GM19025 (cell line): ENCODE measurements at regions not wholly inside any gene's neighbourhood (a gene's known extent, or its start where the extent isn't known, plus 50 kb on each side); places are given as distances from the start of the nearest gene placed in this dataset.

Source experiments
- ATAC-seq: cut with Tn5 transposase; IDR thresholded peaks from one replicate; pipeline ENCODE4 v1.9.1; 2021; ENCODE audit warnings: mild to moderate bottlenecking, low read depth, moderate library complexity; ENCODE audit not compliant: unreplicated experiment

DNA sequence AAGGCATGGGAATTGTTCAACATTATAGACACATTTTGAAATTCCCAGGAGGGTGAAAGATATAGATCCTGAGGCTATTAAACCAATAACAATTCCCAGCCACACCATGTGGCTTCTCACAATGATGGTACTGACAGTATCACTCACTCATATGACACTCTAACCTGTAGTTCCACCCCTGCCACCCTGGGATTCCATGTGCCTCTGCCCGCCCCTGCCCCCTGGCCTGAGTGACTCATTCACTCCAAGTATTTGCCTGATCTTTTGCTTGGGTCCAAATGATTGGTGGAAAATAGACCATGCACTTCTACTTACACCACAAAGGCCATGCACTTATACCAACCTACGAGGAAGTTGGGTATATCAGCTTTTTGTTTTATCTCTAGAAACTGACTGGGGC lies 305.2 kb upstream of the DAB2 start:
- ATAC-seq: no peak

GRCh38 chr5:39726467-39726866 lies 301.7 kb upstream of the DAB2 start:
- ATAC-seq: no peak

GRCh38 chr5:39721394-39721793 lies 296.6 kb upstream of the DAB2 start:
- no peak for ATAC-seq

- ATAC-seq: no peak
Observed at GRCh38 chr5:39720136-39720535, 295.4 kb upstream of the DAB2 start.

DNA sequence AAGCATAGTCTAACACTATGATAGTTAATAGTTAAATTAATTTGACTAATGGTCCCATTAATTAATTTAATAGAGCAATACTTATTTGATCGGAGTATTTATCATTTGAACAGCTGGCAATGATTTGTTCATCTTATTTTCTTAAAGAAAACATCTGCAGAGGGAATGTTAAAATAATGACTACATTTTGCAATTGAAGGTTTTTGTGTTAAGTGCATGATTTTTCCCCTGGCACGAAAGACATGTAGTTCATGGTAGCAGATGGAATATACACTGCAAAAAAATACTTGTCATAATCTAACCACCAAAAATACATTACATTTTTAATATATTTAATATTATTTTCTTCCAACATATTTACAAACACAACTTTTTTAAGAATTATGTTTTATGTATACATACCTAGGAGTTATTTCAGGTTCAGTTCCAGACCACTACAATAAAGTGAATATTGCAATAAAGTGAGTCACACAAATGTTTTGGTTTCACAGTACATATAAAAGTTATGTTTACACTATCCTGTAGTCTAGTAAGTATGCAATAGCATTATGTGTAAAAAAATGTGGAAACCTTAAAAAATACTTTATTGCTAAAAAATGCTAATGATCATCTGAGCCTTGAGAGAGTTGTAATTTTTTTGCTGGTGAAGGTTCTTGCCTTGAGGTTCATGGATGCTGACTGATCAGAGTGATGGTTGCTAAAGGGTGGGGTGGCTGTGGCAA lies 292.6 kb upstream of the DAB2 start:
- ATAC-seq: no peak

GRCh38 chr5:39716532-39717028 lies 291.8 kb upstream of the DAB2 start:
- no peak for ATAC-seq

GRCh38 chr5:39714036-39714698 lies 289.4 kb upstream of the DAB2 start:
- ATAC-seq: no peak

GRCh38 chr5:39713250-39713916 lies 288.6 kb upstream of the DAB2 start:
- ATAC-seq: no peak

GRCh38 chr5:39712316-39713249 lies 287.8 kb upstream of the DAB2 start:
- no peak for ATAC-seq

GRCh38 chr5:39711821-39712220 lies 287.0 kb upstream of the DAB2 start:
- no peak for ATAC-seq

GRCh38 chr5:39709032-39709431 lies 284.3 kb upstream of the DAB2 start:
- no peak for ATAC-seq

DNA sequence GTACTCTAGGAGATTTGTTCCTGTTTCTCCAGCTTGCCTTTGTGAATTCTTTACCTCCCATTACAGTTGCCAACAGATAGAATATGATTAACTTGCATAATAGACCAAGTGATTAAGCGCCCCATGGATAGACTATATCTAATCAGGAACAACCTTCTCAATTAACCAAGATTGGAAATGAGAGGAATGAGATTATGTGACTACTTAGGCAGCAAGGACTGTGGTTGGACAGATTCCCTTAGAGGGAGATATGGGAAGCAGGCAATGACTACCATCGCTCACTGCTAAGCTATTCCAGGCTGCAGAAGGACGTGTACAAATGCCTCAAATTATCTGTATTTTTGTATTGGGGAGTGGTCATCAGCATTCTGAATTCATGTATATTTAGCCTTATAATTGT lies 278.1 kb upstream of the DAB2 start:
- ATAC-seq: no peak

GRCh38 chr5:39700523-39700922 lies 275.7 kb upstream of the DAB2 start:
- ATAC-seq: no peak

DNA sequence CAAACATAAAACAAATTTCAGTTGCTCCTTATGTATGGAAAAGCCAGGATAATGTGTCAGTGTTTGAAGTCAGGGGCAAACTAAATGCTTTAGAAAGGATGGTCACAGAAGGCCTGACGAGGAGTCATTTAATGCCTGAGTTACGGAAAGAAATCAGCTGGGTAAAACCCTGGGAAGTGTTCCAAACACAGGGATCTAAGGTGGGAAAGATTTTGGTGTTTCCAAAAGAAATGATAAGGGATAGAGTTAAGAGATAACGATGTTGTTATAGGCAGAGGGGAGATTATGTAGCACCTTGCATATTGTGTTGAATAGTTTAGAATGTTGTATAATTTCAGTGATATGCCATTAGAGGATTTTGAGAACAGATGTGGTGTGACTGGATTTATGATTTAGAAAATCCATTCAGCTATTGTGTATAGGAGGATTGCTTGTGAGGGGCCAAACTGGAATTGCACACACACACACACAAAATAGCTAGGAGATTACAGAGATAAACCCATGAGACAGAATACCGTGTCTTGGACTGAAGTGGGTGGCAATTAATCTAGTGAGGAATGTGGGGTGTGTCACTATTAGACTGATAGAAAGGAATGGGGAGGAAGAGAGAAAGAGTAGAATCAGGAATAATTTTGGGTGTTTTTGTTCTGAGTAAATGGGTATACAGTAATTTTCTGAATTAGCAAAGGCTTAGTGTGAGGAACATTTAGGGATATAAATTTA lies 274.2 kb upstream of the DAB2 start:
- no peak for ATAC-seq

DNA sequence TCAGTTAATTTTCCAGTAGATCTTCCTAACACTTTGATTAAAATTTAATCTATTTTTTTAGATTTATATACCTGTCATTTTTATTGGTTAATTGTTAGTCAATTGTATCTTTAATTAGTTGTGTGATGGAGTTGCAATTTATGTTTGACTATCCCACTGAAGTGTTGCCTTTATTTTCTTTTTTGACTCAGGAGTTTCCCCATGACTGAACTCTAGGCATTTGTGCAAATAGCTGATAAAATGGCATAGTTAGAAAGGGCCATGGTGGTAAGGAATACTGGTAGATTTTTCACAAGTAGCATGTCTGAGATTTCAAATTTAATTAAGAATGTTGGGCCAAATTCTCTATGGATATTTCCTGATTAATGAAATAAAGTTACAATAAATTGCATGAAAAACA lies 273.1 kb upstream of the DAB2 start:
- no peak for ATAC-seq

DNA sequence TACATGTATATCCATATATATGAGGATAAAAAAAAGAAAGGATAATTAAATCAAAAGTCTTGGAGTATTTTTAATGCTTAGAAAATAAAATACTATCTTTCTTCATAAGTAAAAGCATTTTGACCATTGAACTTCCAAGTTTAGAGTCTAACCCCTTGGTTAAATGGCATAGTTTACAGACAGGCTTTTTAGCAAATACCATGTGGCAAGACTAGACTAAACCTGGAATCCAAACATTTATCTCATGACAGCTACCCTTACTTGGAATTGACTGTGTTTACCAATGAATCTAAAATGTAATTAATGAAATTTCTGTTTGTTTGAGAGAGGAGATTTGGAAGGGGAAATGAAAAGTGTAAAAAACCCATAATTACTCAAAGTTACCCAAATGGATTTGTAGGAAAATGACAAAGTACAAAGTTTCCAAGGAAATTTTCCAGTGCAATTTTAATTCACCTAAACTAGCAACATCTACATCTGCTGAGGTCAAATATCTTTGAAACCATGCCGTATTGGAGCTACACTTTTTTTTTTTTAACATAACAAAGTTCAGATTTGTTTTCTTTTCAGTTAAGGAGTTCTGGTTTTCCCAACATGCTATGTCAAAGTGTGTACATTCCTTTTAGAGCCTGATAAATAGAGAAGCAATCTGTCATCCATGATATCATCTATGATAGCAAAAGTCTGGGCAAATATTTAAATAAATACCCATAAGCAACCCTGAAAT lies 272.1 kb upstream of the DAB2 start:
- ATAC-seq: no peak

- no peak for ATAC-seq
Observed at GRCh38 chr5:39691993-39692392, 267.2 kb upstream of the DAB2 start.

DNA sequence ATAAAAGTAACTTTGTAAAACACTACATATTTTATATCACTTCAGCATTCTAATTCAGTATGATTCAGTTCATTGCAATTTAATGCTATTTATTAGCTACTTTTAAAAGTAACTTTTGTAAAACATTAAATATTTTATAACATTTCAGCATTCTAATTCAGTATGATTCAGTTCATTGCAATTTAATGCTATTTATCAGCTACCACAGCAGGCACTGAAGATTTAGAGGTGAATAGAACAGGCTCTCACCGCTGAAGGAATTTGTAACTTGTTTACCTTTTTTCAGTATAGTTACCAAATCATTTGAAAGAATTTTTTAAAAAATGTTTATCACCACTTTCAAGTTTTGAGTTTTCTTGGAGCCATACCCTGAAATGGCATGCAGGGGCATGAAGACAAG lies 266.4 kb upstream of the DAB2 start:
- ATAC-seq: no peak

- no peak for ATAC-seq
Observed at GRCh38 chr5:39689919-39690318, 265.1 kb upstream of the DAB2 start.
